PC-9 (cell line): ENCODE measurements at regions not wholly inside any gene's neighbourhood (a gene's known extent, or its start where the extent isn't known, plus 50 kb on each side); places are given as distances from the start of the nearest gene placed in this dataset.

Experiments
- EZH2 ChIP-seq: fragments of 200-600 bp; sonication (generic); IDR thresholded peaks from 2 replicates; pipeline ENCODE4 v1.8.0; 2017; ENCODE audit warnings: antibody characterized with exemption, low read depth
- TF ChIP-seq, protein P1 (sequence below): fragments of 200-600 bp; sonication (generic); conservative IDR thresholded peaks from 2 replicates; pipeline ENCODE4 v1.6.1; 2017; ENCODE audit warnings: mixed run types, antibody characterized with exemption, mild to moderate bottlenecking, moderate library complexity

GRCh38 chr12:58757422-58757821, 162.9 kb downstream of the LRIG3 start:
- TF ChIP-seq, protein P1, sequence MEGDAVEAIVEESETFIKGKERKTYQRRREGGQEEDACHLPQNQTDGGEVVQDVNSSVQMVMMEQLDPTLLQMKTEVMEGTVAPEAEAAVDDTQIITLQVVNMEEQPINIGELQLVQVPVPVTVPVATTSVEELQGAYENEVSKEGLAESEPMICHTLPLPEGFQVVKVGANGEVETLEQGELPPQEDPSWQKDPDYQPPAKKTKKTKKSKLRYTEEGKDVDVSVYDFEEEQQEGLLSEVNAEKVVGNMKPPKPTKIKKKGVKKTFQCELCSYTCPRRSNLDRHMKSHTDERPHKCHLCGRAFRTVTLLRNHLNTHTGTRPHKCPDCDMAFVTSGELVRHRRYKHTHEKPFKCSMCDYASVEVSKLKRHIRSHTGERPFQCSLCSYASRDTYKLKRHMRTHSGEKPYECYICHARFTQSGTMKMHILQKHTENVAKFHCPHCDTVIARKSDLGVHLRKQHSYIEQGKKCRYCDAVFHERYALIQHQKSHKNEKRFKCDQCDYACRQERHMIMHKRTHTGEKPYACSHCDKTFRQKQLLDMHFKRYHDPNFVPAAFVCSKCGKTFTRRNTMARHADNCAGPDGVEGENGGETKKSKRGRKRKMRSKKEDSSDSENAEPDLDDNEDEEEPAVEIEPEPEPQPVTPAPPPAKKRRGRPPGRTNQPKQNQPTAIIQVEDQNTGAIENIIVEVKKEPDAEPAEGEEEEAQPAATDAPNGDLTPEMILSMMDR = no peak
- TF ChIP-seq EZH2 = no peak
